OCI-LY1 (cell line): ENCODE measurements at regions not wholly inside any gene's neighbourhood (a gene's known extent, or its start where the extent isn't known, plus 50 kb on each side); places are given as distances from the start of the nearest gene placed in this dataset.

ENCODE experiments used
- H2AFZ ChIP-seq: fragments of 200-600 bp; sonication (generic), shearing (Covaris generic); 2 replicates; pipeline ENCODE4 v1.6.0; 2014; ENCODE audit warnings: antibody characterized with exemption, mild to moderate bottlenecking, low read length
- H3F3A ChIP-seq: fragments of 200-600 bp; sonication (generic), shearing (Covaris generic); 2 replicates; pipeline ENCODE4 v1.6.0; 2014; ENCODE audit warnings: mild to moderate bottlenecking, antibody characterized with exemption, low read length, moderate library complexity; ENCODE audit not compliant: insufficient read depth
- H3K27ac ChIP-seq: fragments of 200-600 bp; sonication (generic); 2 replicates; pipeline ENCODE4 v1.5.1; 2014; ENCODE audit warnings: low read length, mixed run types, mild to moderate bottlenecking, low read depth; ENCODE audit not compliant: poor library complexity, severe bottlenecking
- H3K27me3 ChIP-seq: fragments of 200-600 bp; sonication (generic); 2 replicates; pipeline ENCODE4 v1.6.0; 2014; ENCODE audit warnings: antibody characterized with exemption, mild to moderate bottlenecking, low read length, moderate library complexity; ENCODE audit not compliant: insufficient read depth
- H3K36me3 ChIP-seq: fragments of 200-600 bp; sonication (generic); 2 replicates; pipeline ENCODE4 v1.6.1; 2014; ENCODE audit warnings: mild to moderate bottlenecking, antibody characterized with exemption, low read length, moderate library complexity, mixed read lengths; ENCODE audit not compliant: insufficient read depth
- H3K4me1 ChIP-seq: fragments of 200-600 bp; sonication (generic); 2 replicates; pipeline ENCODE4 v1.5.1; 2014; ENCODE audit warnings: mild to moderate bottlenecking, low read length, moderate library complexity; ENCODE audit not compliant: insufficient read depth, severe bottlenecking
- H3K4me2 ChIP-seq: fragments of 200-600 bp; sonication (generic), shearing (Covaris generic); 2 replicates; pipeline ENCODE4 v1.6.1; 2014; ENCODE audit warnings: low read length
- H3K4me3 ChIP-seq: fragments of 200-600 bp; sonication (generic); 2 replicates; pipeline ENCODE4 v1.5.1; 2014; ENCODE audit warnings: low read length, low read depth, mild to moderate bottlenecking, mixed read lengths; ENCODE audit not compliant: poor library complexity, severe bottlenecking
- H3K79me2 ChIP-seq: fragments of 200-600 bp; shearing (Covaris generic); 2 replicates; pipeline ENCODE4 v1.6.1; 2016; ENCODE audit warnings: mixed run types, low read length, mixed read lengths; ENCODE audit not compliant: insufficient read depth
- H3K9ac ChIP-seq: fragments of 200-600 bp; sonication (generic), shearing (Covaris generic); 2 replicates; pipeline ENCODE4 v1.6.1; 2014; ENCODE audit warnings: mild to moderate bottlenecking, low read length, mixed read lengths
- H3K9me2 ChIP-seq: fragments of 200-600 bp; sonication (generic), shearing (Covaris generic); 2 replicates; pipeline ENCODE4 v1.6.1; 2014; ENCODE audit warnings: low read depth, mild to moderate bottlenecking, low read length, mixed read lengths
- H3K9me3 ChIP-seq: fragments of 200-600 bp; shearing (Covaris generic); 2 replicates; pipeline ENCODE4 v1.6.1; 2014; ENCODE audit warnings: low read length, mixed read lengths
- H4K20me1 ChIP-seq: fragments of 200-600 bp; sonication (generic), shearing (Covaris generic); 2 replicates; pipeline ENCODE4 v1.6.0; 2016; ENCODE audit warnings: mild to moderate bottlenecking, low read length; ENCODE audit not compliant: insufficient read depth
- CTCF ChIP-seq: fragments of 200-600 bp; sonication (generic), shearing (Covaris generic); IDR thresholded peaks from 2 replicates; pipeline ENCODE4 v1.5.1; 2017; ENCODE audit warnings: mild to moderate bottlenecking, antibody characterized with exemption, low read length, moderate library complexity, mixed read lengths
- EZH2 ChIP-seq: fragments of 200-600 bp; sonication (generic), shearing (Covaris generic); IDR thresholded peaks from 2 replicates; pipeline ENCODE4 v1.8.0; 2017; ENCODE audit warnings: borderline replicate concordance, mixed run types, mild to moderate bottlenecking, antibody characterized with exemption, low read length, moderate library complexity, mixed read lengths

GRCh38 chr1:39141925-39142324, 62.6 kb upstream of the MACF1 start:
- Histone ChIP-seq H3K4me1 (no peaks in the 10 kb centered on the region), H3F3A (no peaks in the 10 kb centered on the region), H3K9ac (no peak overlapping the region), H3K9me2 (no peaks in the 10 kb centered on the region), H3K4me3 (no peak overlapping the region), H3K4me2 (no peak overlapping the region), H3K36me3 (no peaks in the 10 kb centered on the region), H4K20me1 (no peaks in the 10 kb centered on the region), H2AFZ (no peak overlapping the region), H3K9me3 (no peaks in the 10 kb centered on the region), H3K27me3 (no peaks in the 10 kb centered on the region), H3K79me2 (no peaks in the 10 kb centered on the region), H3K27ac (no peak overlapping the region)
- TF ChIP-seq EZH2 (no peak), CTCF (no peak)

DNA sequence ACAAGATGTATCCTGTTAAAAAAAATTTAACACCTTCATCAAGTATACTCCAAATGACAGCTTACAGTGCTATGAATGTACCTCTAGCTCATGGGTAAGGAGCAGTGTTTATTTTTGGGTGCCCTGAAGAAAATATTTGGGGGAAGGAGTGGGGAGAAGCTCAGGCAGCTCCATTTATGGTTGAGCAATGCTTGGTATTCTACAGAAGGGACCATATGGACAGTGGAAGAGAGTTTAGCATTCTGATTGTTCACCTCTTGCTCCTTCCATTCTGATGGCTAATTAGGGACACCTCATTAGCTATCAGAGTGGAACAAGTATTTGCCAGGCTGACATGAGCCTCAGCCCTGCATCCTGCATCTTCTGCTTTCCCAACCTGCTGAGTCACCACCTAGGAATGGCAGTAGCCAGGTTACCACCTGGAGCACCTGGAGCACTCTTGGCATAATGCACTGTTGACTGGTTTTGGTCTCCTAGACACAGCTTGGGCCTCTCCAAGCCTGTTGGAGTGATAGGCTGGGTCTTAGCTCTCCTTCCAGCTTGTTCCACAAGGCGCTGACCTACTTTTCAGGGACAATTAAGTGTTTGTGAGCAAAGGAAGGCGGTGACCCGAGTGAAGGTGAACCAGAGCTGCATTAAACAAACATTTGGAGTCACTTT, 62.0 kb upstream of the MACF1 start:
- H3K9ac ChIP-seq, result no peak overlapping the region
- no peaks in the 10 kb centered on the region for H3K36me3 ChIP-seq
- no peak overlapping the region for H3K27ac ChIP-seq
- TF ChIP-seq EZH2, result no peak
- no peak for TF ChIP-seq CTCF
- no peak overlapping the region for H2AFZ ChIP-seq
- H3K4me1 ChIP-seq, result no peaks in the 10 kb centered on the region
- no peak overlapping the region for H3K4me3 ChIP-seq
- no peaks in the 10 kb centered on the region for H3K9me2 ChIP-seq
- H3K27me3 ChIP-seq, result no peaks in the 10 kb centered on the region
- no peaks in the 10 kb centered on the region for H3F3A ChIP-seq
- H3K4me2 ChIP-seq, result no peak overlapping the region
- H4K20me1 ChIP-seq, result no peaks in the 10 kb centered on the region
- no peaks in the 10 kb centered on the region for H3K9me3 ChIP-seq
- no peaks in the 10 kb centered on the region for H3K79me2 ChIP-seq

GRCh38 chr1:39144924-39145323, 59.6 kb upstream of the MACF1 start:
- no peak overlapping the region for H3K4me3 ChIP-seq
- H3F3A ChIP-seq, result no peaks in the 10 kb centered on the region
- H4K20me1 ChIP-seq, result no peaks in the 10 kb centered on the region
- TF ChIP-seq EZH2 (no peak), CTCF (no peak)
- no peak overlapping the region for H3K4me2 ChIP-seq
- H3K9ac ChIP-seq, result no peak overlapping the region
- no peak overlapping the region for H3K27ac ChIP-seq
- H3K27me3 ChIP-seq, result no peaks in the 10 kb centered on the region
- no peaks in the 10 kb centered on the region for H3K9me2 ChIP-seq
- no peaks in the 10 kb centered on the region for H3K4me1 ChIP-seq
- no peaks in the 10 kb centered on the region for H3K9me3 ChIP-seq
- no peaks in the 10 kb centered on the region for H3K36me3 ChIP-seq
- H2AFZ ChIP-seq, result no peak overlapping the region
- no peaks in the 10 kb centered on the region for H3K79me2 ChIP-seq
